SU-DHL-6 (cell line): ENCODE measurements at regions not wholly inside any gene's neighbourhood (a gene's known extent, or its start where the extent isn't known, plus 50 kb on each side); places are given as distances from the start of the nearest gene placed in this dataset.

Source experiments
- CTCF ChIP-seq: fragments of 200-600 bp; sonication (generic); IDR thresholded peaks from one replicate; pipeline ENCODE4 v1.5.1; 2017; ENCODE audit warnings: antibody characterized with exemption, mild to moderate bottlenecking, low read length, moderate library complexity; ENCODE audit not compliant: insufficient read depth, poor library complexity, severe bottlenecking
- EZH2phosphoT487 ChIP-seq: fragments of 200-600 bp; sonication (generic), shearing (Covaris generic); conservative IDR thresholded peaks from 2 replicates; pipeline ENCODE4 v1.6.1; 2018; ENCODE audit warnings: mild to moderate bottlenecking, antibody characterized with exemption, low read length, moderate library complexity, mixed read lengths

GRCh38 chr16:86396422-86396821 lies 113.9 kb upstream of the FOXF1 start:
- TF ChIP-seq CTCF (no peak), EZH2phosphoT487 (no peak)
